DMS79 (cell line): ENCODE measurements at regions not wholly inside any gene's neighbourhood (a gene's known extent, or its start where the extent isn't known, plus 50 kb on each side); places are given as distances from the start of the nearest gene placed in this dataset.

Experiments used
- DNase-seq: peaks from one replicate; lab custom pipeline; 2025; lab: John Stamatoyannopoulos, UW

GRCh38 chr2:236717120-236717519 is 147.5 kb downstream of the ACKR3 start:
- no peak for DNase-seq

DNA sequence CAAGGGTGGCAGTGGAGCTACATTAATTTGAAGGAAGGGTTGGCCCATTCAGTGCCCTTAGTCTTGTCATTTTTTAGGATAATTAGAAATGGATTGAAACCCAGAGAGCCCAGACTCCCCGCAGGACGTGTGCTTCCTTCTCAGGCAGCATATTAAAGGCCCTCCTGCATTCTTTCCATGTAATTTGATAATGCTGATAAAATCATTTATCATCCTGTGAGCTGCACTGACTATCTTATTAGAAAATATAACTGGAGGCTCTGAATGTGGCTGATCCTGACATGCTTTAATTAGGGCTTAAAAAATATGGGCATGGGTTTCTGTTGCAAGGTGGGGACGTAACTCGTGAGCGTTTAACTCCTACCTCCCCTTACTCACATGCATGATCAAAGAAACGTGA is 148.1 kb downstream of the ACKR3 start:
- DNase-seq: no peak

DNA sequence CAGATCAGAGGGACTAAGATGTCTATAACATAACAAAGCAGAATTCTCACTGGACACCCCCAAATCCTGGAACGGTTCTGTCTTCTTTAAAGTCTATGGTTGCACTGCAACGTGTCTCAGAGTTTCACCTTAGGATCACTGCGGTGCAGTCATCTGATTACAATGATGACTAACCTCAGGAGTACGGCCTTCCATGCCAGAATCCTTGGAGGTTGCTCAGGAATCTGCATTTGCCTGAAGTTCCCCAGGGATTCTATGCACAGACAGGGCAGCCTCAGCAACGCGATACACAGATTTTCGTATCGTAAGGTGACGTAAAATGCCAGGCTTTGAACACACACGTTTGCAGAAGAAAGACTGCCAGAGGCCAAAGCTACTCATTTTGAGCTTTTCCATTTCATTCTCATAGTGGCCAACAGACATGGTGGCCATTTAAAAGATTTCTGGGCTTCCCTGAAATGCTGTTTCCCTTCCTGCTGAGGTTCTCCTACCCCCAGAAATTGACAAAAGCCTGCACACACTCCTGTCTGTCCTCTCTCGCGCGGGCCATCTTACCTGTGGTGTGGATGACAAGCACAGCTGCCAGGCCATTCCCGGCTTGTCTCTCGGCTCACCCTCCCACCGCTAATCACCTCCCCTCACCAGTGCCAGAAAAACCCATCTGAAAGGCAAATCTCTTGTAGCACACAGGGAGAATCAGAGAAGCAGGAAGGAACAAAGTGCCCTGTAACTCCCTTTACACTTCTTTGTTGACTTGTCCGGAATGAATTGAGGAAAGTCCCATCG is 148.8 kb downstream of the ACKR3 start:
- no peak for DNase-seq

GRCh38 chr2:236719192-236719635 is 149.6 kb downstream of the ACKR3 start:
- DNase-seq: no peak

DNA sequence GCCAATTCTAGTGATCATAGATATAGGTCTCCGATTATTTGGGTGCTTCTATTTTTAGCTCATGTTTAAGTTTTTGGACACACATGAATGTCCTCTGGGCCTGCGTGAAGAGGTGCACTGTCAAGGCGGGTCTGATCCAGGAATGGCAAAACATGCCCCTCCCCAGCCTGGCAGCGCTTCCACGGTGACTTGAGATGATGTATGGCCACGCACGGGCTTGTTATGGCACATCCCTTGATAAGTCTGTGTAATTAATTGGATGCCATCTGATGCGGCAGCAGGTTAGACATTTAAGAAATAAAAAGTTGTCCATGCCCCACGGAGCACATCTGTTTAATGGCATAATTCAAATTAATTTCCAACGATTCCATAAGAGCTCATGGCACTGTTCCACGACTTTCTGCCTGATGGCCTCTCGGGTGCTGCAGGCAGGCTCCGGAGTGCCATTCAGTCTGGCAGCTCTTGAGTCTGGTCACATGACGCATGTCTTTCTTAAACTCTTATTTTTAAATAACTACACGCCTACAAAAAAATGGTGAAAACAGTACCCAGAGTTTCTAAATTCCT is 151.4 kb downstream of the ACKR3 start:
- DNase-seq: peak; percentile 94

GRCh38 chr2:236724200-236724599 is 154.6 kb downstream of the ACKR3 start:
- no peak for DNase-seq

GRCh38 chr2:236726701-236727450 is 157.3 kb downstream of the ACKR3 start:
- DNase-seq: no peak

DNA sequence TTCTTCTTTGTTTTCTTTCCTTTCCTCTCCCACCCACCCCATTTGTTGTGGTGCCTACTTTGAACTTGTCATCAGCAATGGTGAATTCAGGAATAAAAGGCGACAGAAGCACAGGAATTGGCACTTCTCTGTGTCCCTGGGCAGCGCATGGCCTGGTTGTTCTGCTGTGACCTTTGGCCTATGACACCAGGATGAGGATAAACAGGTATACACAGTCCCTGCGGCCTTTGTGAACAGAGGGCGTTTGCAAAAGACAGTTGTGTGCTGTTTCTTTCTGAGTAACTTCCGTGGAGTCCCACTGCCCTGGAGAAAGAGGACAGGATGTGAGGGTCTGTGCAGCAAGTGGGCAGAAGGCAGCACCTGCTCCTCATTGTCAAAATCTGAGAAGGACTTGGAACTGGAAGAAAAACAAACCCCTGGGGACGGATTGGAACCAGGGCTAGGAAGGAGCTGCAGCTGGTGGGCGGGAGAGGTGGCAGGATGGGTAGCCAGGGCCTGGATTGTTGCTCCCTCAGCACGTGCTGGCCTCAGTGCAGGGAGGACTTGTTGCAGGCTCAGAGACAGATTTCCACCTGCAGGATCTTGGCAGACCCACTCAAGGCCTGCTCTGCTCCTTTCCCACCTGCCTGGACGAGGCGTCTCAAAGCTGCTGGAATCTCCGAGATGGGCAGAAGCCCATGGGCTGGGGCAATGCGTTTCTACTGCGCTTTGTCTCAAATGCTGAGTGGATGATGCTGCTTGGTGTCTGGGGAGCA is 159.5 kb downstream of the ACKR3 start:
- no peak for DNase-seq

DNA sequence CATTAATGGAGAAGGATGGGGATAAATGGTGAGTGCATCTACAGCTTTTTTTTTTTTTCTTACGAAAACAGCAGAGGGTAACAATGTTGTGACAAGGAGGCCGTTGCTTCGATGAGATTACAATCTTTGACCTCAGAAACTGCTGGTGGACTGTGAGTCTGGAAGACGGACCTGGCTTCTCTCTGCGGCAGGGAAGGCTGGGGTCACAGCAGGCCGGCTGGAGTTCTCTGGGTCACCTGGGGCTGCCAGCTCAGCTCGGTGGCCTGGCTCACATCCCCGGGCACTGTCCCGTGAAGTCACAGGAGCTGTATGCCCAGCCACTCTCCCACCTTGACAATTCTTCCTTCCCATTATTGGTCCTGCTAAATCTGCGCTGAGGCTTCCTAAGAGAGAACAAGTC is 160.8 kb downstream of the ACKR3 start:
- no peak for DNase-seq

GRCh38 chr2:236731767-236732580 is 162.3 kb downstream of the ACKR3 start:
- DNase-seq: no peak

GRCh38 chr2:236733156-236733555 is 163.5 kb downstream of the ACKR3 start:
- DNase-seq: no peak

DNA sequence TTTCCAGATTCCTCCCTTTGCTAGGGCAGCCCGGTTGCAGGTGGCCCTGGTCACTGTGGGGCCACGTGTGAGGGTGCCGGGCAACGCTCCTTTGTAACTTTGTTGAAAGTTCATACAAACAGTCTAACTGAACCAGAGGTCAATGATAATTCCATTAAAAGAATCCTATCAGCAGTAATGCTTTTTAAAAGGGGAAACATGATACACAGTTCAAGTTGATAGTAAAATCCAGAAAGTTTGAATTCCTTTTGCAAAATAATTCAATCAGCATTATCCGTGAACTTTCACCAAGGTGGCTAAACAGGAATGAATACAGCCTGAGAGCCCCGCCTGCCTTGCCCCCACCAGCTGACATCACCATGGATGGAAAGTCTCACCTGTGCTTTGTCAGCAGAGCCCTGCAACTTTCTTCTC is 166.2 kb downstream of the ACKR3 start:
- DNase-seq: no peak

DNA sequence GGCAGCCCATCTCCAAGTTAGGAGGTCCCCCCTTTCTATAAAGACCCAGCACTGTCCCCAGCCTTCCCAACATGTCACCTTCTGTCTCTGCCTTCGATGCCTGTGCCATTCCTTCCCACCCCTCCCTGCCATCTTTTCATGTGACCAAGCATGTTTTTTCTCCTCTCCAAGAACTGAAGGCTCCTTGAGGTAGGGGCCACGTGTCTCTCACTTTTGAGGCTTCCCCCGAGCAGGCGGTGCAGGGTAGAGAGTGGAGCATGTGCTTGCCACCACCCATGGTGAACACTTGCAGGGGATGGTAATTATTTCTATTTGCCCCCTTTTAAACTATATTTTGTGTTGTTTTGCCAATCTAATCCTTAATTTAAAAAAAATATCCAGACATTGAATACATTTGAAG is 168.4 kb downstream of the ACKR3 start:
- no peak for DNase-seq

GRCh38 chr2:236738896-236739295 is 169.3 kb downstream of the ACKR3 start:
- no peak for DNase-seq

- DNase-seq: no peak
Measured at GRCh38 chr2:236739663-236740062, 170.0 kb downstream of the ACKR3 start.

GRCh38 chr2:236740506-236740905 is 170.9 kb downstream of the ACKR3 start:
- DNase-seq: no peak

DNA sequence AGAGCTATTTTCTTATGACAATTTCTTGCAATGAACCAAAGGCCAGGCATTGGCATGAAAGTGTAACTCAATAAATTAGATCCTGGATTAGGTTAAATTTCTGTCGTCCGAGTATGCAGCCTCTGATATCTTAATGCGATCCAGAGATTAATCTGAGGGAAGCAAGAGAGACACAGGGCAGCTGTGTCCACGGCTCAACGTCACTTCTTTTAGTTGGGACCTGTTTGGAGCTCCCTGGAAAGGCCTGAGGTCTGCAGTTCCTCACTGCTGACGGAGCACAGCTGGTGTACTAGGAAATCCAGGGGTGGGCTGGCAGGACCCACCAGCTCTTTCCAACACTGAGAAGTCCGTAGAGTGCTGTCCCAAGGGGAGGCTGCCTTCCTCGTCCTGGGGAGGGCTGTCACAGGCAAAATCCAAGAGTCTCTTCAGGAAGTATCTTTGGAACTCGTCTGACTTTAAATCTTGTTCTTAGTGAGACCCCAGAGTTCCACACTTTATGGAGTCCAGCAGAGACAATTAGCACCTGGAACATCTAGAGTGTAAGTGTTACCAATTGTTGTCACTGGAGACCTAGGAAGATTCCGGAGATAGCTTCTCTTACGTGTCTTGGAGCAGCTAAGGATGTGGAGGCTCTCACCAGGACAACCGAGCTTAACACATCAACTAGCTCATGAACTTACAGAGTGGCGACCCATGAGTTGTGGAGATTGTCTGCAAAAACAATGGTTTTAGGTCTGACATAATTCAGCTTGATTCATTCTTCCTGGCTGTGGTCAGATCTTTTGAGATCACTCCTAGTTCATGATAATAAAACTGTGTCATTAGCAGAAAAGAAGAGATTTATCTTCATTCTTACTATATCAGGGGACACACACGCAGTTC is 173.7 kb downstream of the ACKR3 start:
- no peak for DNase-seq

DNA sequence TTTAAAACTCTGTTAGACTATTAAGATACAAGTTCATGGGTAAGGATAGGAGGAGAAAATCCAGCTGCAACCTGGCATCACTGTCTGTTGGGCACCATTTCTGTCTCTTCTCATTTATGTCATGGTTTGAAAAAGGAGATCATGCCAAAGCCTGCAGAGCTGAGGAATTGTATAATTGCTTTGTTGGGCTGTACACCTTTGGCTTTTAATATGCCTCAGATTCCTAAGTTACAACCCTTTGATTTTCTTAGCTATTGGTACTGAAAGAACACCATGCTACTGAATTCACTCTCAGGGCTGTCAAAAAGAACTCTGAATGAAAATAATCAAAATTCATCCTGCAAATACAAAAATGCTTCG is 174.3 kb downstream of the ACKR3 start:
- DNase-seq: no peak

GRCh38 chr2:236744281-236744705 is 174.7 kb downstream of the ACKR3 start:
- no peak for DNase-seq

- no peak for DNase-seq
Measured at GRCh38 chr2:236744716-236745115, 175.1 kb downstream of the ACKR3 start.
